UCSD-AML1 (cell line): ENCODE measurements at regions not wholly inside any gene's neighbourhood (a gene's known extent, or its start where the extent isn't known, plus 50 kb on each side); places are given as distances from the start of the nearest gene placed in this dataset.

Experiments
- DNase-seq: peaks from one replicate; lab custom pipeline; 2025; ENCODE audit not compliant: unreplicated experiment; lab: John Stamatoyannopoulos, UW

DNA sequence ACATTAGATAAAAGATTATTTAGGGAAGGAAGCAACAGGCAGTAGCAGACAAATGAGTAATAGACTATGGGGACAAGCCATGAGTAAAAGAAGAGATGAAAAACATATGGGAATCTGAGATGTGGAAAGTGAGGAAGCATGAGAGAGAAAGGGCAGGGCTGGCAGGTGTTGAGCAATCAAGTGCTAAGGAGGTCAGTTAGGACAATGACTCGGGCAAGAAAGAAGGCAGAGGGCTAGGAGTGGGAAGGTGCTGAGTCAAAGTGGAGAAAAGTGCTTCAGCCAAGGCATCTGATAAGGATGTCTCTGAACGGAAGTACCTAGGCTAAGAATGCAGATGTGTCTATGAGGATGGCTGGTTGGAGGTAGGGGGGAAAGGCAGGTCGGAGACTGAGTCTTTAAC is 291.9 kb upstream of the HTR2A start:
- no peak for DNase-seq

DNA sequence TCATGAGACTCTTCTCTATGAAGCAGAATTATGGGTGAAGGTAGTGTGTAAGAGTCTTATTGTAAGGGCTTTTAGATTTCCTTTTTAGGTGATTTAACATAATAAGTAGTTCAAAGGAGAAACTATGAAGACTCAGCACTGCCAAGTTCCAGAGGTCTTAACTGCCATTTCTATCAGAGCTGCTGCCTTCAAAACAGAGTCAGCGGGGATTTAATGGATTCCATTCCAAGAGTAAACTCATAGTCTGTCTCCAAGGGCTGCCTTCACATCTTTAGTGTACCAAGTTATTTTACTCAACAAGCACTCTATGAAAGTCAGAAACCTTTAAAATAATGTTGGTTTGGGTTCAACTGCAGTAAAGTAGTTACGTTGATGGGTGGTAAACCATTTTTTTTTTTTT is 289.6 kb upstream of the HTR2A start:
- no peak for DNase-seq

GRCh38 chr13:47184321-47184720 is 287.5 kb upstream of the HTR2A start:
- no peak for DNase-seq

- DNase-seq = no peak
Observed at GRCh38 chr13:47179321-47179720, 282.5 kb upstream of the HTR2A start.

GRCh38 chr13:47178090-47178950 is 281.5 kb upstream of the HTR2A start:
- DNase-seq = no peak

GRCh38 chr13:47175172-47175866 is 278.5 kb upstream of the HTR2A start:
- no peak for DNase-seq

DNA sequence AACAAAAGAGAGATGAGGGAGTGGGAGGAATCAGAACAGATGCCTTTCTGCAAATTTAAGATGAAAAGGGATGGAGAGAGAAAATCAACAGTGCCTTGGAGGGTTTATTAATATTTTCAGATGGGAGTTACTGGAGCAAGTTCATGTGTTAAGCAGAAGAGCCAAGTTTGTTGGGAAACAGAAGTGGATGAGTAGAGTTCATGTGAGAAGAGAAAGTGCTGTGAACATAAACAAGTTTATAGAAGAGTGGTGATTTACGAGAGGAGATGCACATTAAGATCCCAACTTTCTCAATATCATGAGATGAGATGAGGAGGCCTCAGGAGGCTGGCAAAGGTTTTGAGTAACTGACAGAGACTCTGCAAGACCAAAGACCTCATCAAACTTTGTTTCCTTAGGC is 274.1 kb upstream of the HTR2A start:
- DNase-seq = no peak

DNA sequence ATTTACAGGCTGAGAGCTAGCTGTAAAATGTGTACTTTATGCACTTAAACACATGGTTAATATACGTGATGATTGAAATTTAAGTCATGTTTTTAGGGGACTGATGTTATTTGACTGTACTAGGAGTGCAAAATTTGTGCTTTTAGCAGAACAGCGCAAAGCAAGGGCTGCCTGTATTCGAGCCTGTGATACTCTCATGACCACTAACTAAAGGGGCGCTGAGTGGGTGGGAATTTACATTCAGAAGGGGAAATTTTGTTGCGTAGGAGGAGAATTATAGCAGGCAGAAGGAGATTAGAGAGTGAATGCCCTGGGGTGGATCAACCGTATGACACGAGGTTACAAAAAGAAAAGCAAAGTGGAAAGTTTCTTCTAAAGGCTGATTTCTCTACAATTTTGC is 271.8 kb upstream of the HTR2A start:
- DNase-seq = no peak

- DNase-seq = no peak
Observed at GRCh38 chr13:47168066-47168465, 271.2 kb upstream of the HTR2A start.

DNA sequence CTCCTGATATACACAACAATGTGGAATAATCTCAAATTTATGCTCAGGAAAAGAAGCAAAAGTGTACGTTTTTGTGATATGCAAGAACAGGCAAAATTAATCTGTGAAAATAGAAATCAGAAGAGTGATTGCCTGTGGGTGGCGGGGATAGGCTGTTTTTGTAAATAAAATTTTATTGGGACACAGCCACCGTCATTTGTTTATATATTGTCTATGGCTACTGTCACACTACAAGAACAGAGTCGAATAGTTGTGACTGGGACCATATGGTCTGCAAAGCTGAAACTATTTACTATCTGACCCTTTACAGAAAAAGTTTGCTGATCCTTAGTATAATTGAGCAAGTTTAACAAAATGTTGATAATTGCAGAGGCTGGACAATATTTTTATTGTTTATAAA is 269.5 kb upstream of the HTR2A start:
- no peak for DNase-seq

DNA sequence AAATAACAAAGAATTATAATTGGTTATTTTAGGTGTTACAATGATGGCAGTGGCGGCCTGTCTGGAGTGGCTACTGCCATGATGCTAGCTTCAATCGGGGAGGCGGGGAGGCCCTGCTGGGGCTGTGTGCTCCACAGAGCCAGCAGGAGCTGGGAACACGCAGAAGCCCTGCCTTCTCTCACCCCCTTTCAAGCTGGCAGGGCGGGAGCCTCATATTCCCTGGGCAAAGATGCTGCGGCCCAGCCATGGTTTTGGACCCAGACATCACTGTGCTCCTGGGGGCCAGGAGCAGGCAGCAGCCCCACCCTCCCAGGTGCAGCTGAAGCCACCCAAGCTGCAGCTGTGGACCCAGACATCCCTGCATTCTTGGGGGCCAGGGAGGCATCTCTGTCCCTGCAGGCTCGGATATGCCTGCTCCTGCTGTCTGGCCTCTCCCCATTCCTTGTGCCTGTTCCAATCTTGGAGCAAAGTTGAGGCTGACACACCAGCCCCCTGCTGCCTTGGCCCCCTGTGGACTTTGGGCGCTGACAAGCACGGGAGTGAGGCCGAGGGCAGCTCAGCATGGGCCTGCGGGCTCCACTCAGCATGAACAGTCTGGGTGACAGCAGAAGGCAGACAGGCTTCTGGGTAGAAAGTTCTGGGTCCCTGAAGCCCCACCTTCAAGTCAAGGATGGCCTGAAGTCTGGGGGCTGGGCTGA is 263.1 kb upstream of the HTR2A start:
- no peak for DNase-seq

GRCh38 chr13:47158593-47158992 is 261.7 kb upstream of the HTR2A start:
- DNase-seq = no peak

DNA sequence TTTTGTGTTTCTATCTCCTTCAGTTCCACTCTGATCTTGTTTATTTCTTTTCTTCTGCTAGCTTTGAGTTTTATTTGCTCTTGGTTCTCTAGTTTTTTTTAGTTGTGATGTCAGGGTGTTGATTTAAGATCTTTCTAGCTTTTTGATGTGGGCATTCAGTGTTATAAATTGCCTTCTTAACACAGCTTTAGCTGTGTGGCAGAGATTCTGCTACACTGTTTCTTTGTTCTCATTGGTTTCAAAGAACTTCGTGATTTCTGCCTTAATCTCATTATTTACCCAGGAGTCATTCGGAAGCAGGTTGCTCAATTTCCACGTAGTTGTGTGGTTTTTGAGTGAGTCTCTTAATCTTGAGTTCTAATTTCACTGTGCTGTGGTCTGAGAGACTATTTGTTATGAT is 251.7 kb upstream of the HTR2A start:
- no peak for DNase-seq

DNA sequence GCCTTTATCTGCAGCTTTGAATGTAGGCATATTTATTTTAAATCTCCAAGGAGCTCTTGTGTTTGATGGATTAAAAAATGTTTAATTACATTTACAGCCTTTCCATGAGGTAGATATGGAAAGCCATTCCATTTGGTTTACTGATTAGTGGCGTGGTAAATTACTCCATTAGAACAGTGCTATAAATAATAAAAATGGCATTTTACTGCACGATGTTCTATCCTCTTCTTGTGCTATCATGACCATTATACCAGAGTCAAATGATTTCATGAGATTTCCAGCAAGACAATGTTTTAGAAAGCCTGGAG is 250.9 kb upstream of the HTR2A start:
- no peak for DNase-seq

DNA sequence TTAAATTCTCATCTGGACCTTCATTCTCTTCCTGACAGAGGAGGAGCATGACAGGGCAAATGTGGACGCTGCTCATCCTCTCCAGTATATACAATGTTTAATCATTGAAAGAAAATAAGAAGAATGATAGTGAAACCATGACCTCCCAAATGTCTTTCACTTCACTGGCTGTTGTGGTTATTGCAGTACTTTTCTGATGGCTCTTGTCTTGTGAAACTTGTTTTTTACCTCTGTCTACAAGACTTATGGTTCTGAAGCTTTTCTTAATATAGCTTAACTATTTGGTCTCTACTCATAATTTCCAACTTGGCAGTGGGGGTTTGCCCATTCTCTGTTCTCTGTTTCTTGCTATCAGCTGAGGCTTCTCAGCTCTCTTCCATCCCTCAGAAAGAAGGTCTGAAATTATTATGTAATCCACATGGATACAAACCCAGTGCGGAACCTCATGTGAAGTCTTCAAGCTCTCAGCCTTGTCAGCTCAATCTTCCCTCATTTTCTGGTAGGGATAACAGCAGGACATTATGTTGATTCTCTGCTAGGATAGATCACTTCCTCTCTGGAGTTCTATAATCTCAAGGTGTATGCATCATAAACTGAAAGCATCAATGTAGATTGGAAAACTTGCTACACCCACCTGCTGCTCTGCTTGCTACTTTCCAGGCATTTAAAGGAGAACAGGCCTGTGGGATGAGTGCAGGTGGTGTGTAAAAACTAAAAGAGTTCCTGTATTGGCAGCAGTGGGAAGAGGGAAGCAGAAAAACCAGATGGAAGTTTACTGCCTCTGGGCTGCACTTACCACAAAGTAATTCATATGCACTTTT is 250.3 kb upstream of the HTR2A start:
- DNase-seq = no peak

GRCh38 chr13:47146136-47146535 is 249.3 kb upstream of the HTR2A start:
- no peak for DNase-seq

DNA sequence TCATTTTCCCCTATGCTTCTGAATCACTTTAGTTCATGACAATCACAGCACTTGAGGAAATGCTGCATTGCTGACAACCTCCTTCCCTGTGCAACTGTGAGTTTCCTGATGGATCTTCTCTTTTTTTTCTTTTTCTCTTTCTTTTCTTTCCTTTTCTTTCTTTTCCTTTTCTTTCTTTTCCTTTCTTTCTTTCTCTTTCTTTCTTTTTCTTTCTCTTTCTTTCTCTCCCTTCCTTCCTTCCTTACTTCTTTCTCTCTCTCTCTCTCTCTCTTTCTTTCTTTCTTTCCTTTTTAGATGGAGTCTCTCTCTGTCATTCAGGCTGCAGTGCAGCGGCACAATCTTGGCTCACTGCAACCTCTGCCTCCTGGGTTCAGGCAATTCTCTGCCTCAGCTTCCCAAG is 247.9 kb upstream of the HTR2A start:
- no peak for DNase-seq

- no peak for DNase-seq
Observed at GRCh38 chr13:47142105-47142504, 245.3 kb upstream of the HTR2A start.

DNA sequence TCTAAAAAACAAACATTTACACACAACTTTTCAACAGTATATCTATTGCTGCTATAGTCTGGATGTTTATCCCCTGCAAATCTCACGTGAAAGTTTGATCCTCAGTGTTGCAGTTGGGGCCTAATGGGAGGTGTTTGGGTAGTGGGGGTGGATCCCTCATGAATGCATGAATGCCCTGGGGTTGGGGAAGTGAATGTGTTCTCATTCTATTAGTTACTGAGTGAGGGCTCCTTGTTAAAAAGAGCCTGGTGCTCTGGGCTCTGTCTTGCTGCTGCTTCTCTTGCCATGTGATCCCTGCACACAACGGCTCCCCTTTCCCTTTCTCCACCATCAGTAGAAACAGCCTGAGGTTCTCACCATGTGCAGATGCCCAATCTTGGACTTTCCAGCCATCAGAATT is 242.7 kb upstream of the HTR2A start:
- DNase-seq = no peak

- no peak for DNase-seq
Observed at GRCh38 chr13:47136504-47136941, 239.7 kb upstream of the HTR2A start.

GRCh38 chr13:47135800-47136503 is 239.1 kb upstream of the HTR2A start:
- DNase-seq = no peak
